IPS-15b (cell line): ENCODE measurements at regions not wholly inside any gene's neighbourhood (a gene's known extent, or its start where the extent isn't known, plus 50 kb on each side); places are given as distances from the start of the nearest gene placed in this dataset.

Experiments used
- H3K27me3 ChIP-seq: one replicate; pipeline ENCODE4 v1.6.1; 2013; ENCODE audit warnings: low read length; ENCODE audit not compliant: control insufficient read depth, insufficient read depth
- H3K36me3 ChIP-seq: one replicate; pipeline ENCODE4 v1.6.1; 2013; ENCODE audit warnings: low read length; ENCODE audit not compliant: control insufficient read depth, insufficient read depth
- H3K4me1 ChIP-seq: one replicate; pipeline ENCODE4 v1.6.1; 2013; ENCODE audit warnings: mild to moderate bottlenecking, low read length; ENCODE audit not compliant: control insufficient read depth, insufficient read depth
- H3K4me3 ChIP-seq: one replicate; pipeline ENCODE4 v1.5.1; 2013; ENCODE audit warnings: low read depth, low read length
- H3K9ac ChIP-seq: one replicate; pipeline ENCODE4 v1.6.1; 2013; ENCODE audit warnings: low read depth, mild to moderate bottlenecking, low read length
- H3K9me3 ChIP-seq: one replicate; pipeline ENCODE4 v1.6.1; 2013; ENCODE audit warnings: mild to moderate bottlenecking, low read length; ENCODE audit not compliant: control insufficient read depth, insufficient read depth

- no peaks in the 10 kb centered on the region for H3K36me3 ChIP-seq
- H3K27me3 ChIP-seq: no peaks in the 10 kb centered on the region
- no peak overlapping the region for H3K9ac ChIP-seq
- no peaks in the 10 kb centered on the region for H3K9me3 ChIP-seq
- H3K4me1 ChIP-seq: no peaks in the 10 kb centered on the region
- H3K4me3 ChIP-seq: no peak overlapping the region
Measured at GRCh38 chr18:78526275-78526674, 453.3 kb upstream of the SALL3 start.

GRCh38 chr18:78526923-78527711 is 452.5 kb upstream of the SALL3 start:
- no peaks in the 10 kb centered on the region for H3K4me1 ChIP-seq
- H3K9me3 ChIP-seq: no peaks in the 10 kb centered on the region
- no peak overlapping the region for H3K4me3 ChIP-seq
- H3K9ac ChIP-seq: no peak overlapping the region
- no peaks in the 10 kb centered on the region for H3K36me3 ChIP-seq
- no peaks in the 10 kb centered on the region for H3K27me3 ChIP-seq

GRCh38 chr18:78527984-78528383 is 451.6 kb upstream of the SALL3 start:
- H3K9ac ChIP-seq: no peak overlapping the region
- H3K27me3 ChIP-seq: no peaks in the 10 kb centered on the region
- no peaks in the 10 kb centered on the region for H3K4me1 ChIP-seq
- no peaks in the 10 kb centered on the region for H3K36me3 ChIP-seq
- H3K4me3 ChIP-seq: no peak overlapping the region
- no peaks in the 10 kb centered on the region for H3K9me3 ChIP-seq

GRCh38 chr18:78528411-78529258 is 451.0 kb upstream of the SALL3 start:
- H3K9ac ChIP-seq: no peak overlapping the region
- no peaks in the 10 kb centered on the region for H3K9me3 ChIP-seq
- no peaks in the 10 kb centered on the region for H3K27me3 ChIP-seq
- H3K36me3 ChIP-seq: no peaks in the 10 kb centered on the region
- H3K4me1 ChIP-seq: no peaks in the 10 kb centered on the region
- no peak overlapping the region for H3K4me3 ChIP-seq

GRCh38 chr18:78531637-78532036 is 448.0 kb upstream of the SALL3 start:
- H3K9me3 ChIP-seq: no peaks in the 10 kb centered on the region
- H3K27me3 ChIP-seq: no peaks in the 10 kb centered on the region
- H3K4me1 ChIP-seq: no peaks in the 10 kb centered on the region
- no peak overlapping the region for H3K9ac ChIP-seq
- no peaks in the 10 kb centered on the region for H3K36me3 ChIP-seq
- no peak overlapping the region for H3K4me3 ChIP-seq

- Histone ChIP-seq H3K4me3 (no peak overlapping the region), H3K9me3 (no peaks in the 10 kb centered on the region), H3K9ac (no peak overlapping the region), H3K27me3 (no peaks in the 10 kb centered on the region), H3K36me3 (no peaks in the 10 kb centered on the region), H3K4me1 (no peaks in the 10 kb centered on the region)
Measured at GRCh38 chr18:78538669-78539440, 440.8 kb upstream of the SALL3 start.

GRCh38 chr18:78540636-78541529 is 438.7 kb upstream of the SALL3 start:
- H3K9me3 ChIP-seq: no peaks in the 10 kb centered on the region
- no peaks in the 10 kb centered on the region for H3K27me3 ChIP-seq
- no peak overlapping the region for H3K9ac ChIP-seq
- H3K36me3 ChIP-seq: no peaks in the 10 kb centered on the region
- H3K4me3 ChIP-seq: no peak overlapping the region
- no peaks in the 10 kb centered on the region for H3K4me1 ChIP-seq

GRCh38 chr18:78542204-78542603 is 437.4 kb upstream of the SALL3 start:
- H3K9me3 ChIP-seq: no peaks in the 10 kb centered on the region
- no peak overlapping the region for H3K9ac ChIP-seq
- H3K4me3 ChIP-seq: no peak overlapping the region
- no peaks in the 10 kb centered on the region for H3K27me3 ChIP-seq
- H3K36me3 ChIP-seq: no peaks in the 10 kb centered on the region
- H3K4me1 ChIP-seq: no peaks in the 10 kb centered on the region

- Histone ChIP-seq H3K27me3 (no peaks in the 10 kb centered on the region), H3K4me1 (no peaks in the 10 kb centered on the region)
Measured at GRCh38 chr18:78543201-78543725, 436.4 kb upstream of the SALL3 start.

GRCh38 chr18:78546281-78546680 is 433.3 kb upstream of the SALL3 start:
- H3K9ac ChIP-seq: no peak overlapping the region
- H3K9me3 ChIP-seq: no peaks in the 10 kb centered on the region
- H3K4me1 ChIP-seq: no peaks in the 10 kb centered on the region
- no peak overlapping the region for H3K4me3 ChIP-seq
- H3K36me3 ChIP-seq: no peaks in the 10 kb centered on the region
- no peaks in the 10 kb centered on the region for H3K27me3 ChIP-seq

More at GRCh38 chr18:78543201-78543725, 436.4 kb upstream of the SALL3 start:
- Histone ChIP-seq H3K4me3 (no peak overlapping the region), H3K36me3 (no peaks in the 10 kb centered on the region), H3K9ac (no peak overlapping the region), H3K9me3 (no peaks in the 10 kb centered on the region)

- H3K4me3 ChIP-seq: no peak overlapping the region
- no peaks in the 10 kb centered on the region for H3K9me3 ChIP-seq
- H3K27me3 ChIP-seq: no peaks in the 10 kb centered on the region
- H3K9ac ChIP-seq: no peak overlapping the region
- no peaks in the 10 kb centered on the region for H3K4me1 ChIP-seq
- no peaks in the 10 kb centered on the region for H3K36me3 ChIP-seq
Measured at GRCh38 chr18:78547817-78548216, 431.8 kb upstream of the SALL3 start.
